Endodermal cell (in vitro differentiated cells): ENCODE measurements at regions not wholly inside any gene's neighbourhood (a gene's known extent, or its start where the extent isn't known, plus 50 kb on each side); places are given as distances from the start of the nearest gene placed in this dataset.
"Not testable (repeated sequence)": the region's sequence is repeated elsewhere in the genome, so short reads cannot be mapped to it uniquely, and the experiment has no call there.

Source experiments
- DNase-seq: peaks from one replicate; pipeline ENCODE4 v3.0.0-alpha.2; 2017
- H3K27ac ChIP-seq: 2 replicates; pipeline ENCODE4 v1.5.1; 2013; ENCODE audit warnings: mild to moderate bottlenecking, low read depth, low read length, moderate library complexity
- H3K27me3 ChIP-seq: 2 replicates; pipeline ENCODE4 v1.6.1; 2013; ENCODE audit warnings: mild to moderate bottlenecking, low read length, moderate library complexity; ENCODE audit not compliant: insufficient read depth, control insufficient read depth, poor library complexity, severe bottlenecking
- H3K36me3 ChIP-seq: 2 replicates; pipeline ENCODE4 v1.7.0; 2013; ENCODE audit warnings: mild to moderate bottlenecking, low read length, moderate library complexity; ENCODE audit not compliant: control insufficient read depth, insufficient read depth
- H3K4me1 ChIP-seq: one replicate; pipeline ENCODE4 v1.7.0; 2013; ENCODE audit warnings: low read length; ENCODE audit not compliant: control insufficient read depth, insufficient read depth
- H3K4me3 ChIP-seq: 2 replicates; pipeline ENCODE4 v1.5.1; 2013; ENCODE audit warnings: mild to moderate bottlenecking, low read length, moderate library complexity
- H3K9ac ChIP-seq: 2 replicates; pipeline ENCODE4 v1.6.1; 2013; ENCODE audit warnings: mild to moderate bottlenecking, low read length, moderate library complexity; ENCODE audit not compliant: poor library complexity, severe bottlenecking; ENCODE audit errors: extremely low read depth
- H3K9me3 ChIP-seq: 2 replicates; pipeline ENCODE4 v1.6.1; 2013; ENCODE audit warnings: mild to moderate bottlenecking, low read length, moderate library complexity; ENCODE audit not compliant: control insufficient read depth
- H3K27ac Mint-ChIP-seq: 2 replicates; pipeline ENCODE4 v1.8.0; 2020; ENCODE audit warnings: mixed read lengths
- H3K27me3 Mint-ChIP-seq: 2 replicates; pipeline ENCODE4 v1.8.0; 2021; ENCODE audit warnings: mild to moderate bottlenecking, mixed read lengths; ENCODE audit not compliant: insufficient read depth
- H3K36me3 Mint-ChIP-seq: 2 replicates; pipeline ENCODE4 v1.8.0; 2020; ENCODE audit warnings: low read depth, mixed read lengths
- H3K4me1 Mint-ChIP-seq: 2 replicates; pipeline ENCODE4 v1.8.0; 2020; ENCODE audit warnings: mixed read lengths
- H3K4me3 Mint-ChIP-seq: 2 replicates; pipeline ENCODE4 v1.8.0; 2020; ENCODE audit warnings: mild to moderate bottlenecking, moderate library complexity, mixed read lengths
- H3K9me3 Mint-ChIP-seq: 2 replicates; pipeline ENCODE4 v1.8.0; 2020; ENCODE audit warnings: mild to moderate bottlenecking, mixed read lengths
- WGBS, 2 experiments: methylation state at CpG; one replicate each; pipeline versions ENCODE4 v1.1.5 to v1.1.7; 2013; ENCODE audit warnings: missing lambda C conversion rate in 2 of 2, mixed read lengths in 1 of 2; ENCODE audit not compliant: insufficient coverage in 1 of 2, insufficient read length in 1 of 2; 5-methylcytosine and 5-hydroxymethylcytosine counted together
- TF ChIP-seq, protein P1 (sequence below): fragments of 200-600 bp; sonication (generic); conservative IDR thresholded peaks from 2 replicates; pipeline ENCODE4 v1.5.0; 2021; ENCODE audit warnings: antibody characterized with exemption, mild to moderate bottlenecking

DNA sequence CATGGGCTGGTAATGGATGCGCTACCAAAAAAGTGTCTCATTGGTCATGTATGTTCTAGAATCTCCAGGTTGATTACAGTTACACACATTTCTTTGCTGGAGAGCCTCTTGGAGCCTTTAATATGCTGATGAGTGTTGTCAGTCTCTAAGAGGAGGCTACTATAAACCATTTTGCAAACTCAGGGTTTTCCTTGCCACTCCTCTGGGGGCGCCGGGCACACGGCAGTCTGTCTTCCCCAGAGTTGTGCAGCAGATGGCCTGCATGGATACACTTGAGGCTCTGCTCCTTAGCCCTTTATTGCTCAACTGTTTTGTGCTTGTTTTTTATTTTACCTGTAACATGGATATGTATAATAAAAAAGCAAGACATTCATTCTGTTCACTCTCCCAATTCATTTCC lies 196.5 kb downstream of the ACTR3B start:
- Mint-ChIP-seq H3K4me1 (no peaks in the 10 kb centered on the region), H3K4me3 (no peak overlapping the region), H3K27me3 (peaks cover 2% of the 10 kb centered on the region), H3K36me3 (peaks cover under 1% of the 10 kb centered on the region), H3K27ac (no peak overlapping the region), H3K9me3 (peaks cover 4% of the 10 kb centered on the region)
- Histone ChIP-seq H3K4me3 (no peak overlapping the region), H3K4me1 (no peaks in the 10 kb centered on the region), H3K9ac (no peak overlapping the region), H3K27ac (no peak overlapping the region), H3K9me3 (peaks cover under 1% of the 10 kb centered on the region), H3K27me3 (no peaks in the 10 kb centered on the region), H3K36me3 (no peaks in the 10 kb centered on the region)
- 79 to 84% methylated on average over 3 to 4 of the region's 4 CpGs for WGBS, 2 experiments
- TF ChIP-seq, protein P1, sequence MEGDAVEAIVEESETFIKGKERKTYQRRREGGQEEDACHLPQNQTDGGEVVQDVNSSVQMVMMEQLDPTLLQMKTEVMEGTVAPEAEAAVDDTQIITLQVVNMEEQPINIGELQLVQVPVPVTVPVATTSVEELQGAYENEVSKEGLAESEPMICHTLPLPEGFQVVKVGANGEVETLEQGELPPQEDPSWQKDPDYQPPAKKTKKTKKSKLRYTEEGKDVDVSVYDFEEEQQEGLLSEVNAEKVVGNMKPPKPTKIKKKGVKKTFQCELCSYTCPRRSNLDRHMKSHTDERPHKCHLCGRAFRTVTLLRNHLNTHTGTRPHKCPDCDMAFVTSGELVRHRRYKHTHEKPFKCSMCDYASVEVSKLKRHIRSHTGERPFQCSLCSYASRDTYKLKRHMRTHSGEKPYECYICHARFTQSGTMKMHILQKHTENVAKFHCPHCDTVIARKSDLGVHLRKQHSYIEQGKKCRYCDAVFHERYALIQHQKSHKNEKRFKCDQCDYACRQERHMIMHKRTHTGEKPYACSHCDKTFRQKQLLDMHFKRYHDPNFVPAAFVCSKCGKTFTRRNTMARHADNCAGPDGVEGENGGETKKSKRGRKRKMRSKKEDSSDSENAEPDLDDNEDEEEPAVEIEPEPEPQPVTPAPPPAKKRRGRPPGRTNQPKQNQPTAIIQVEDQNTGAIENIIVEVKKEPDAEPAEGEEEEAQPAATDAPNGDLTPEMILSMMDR: peak; percentile 49
- no peak for DNase-seq

DNA sequence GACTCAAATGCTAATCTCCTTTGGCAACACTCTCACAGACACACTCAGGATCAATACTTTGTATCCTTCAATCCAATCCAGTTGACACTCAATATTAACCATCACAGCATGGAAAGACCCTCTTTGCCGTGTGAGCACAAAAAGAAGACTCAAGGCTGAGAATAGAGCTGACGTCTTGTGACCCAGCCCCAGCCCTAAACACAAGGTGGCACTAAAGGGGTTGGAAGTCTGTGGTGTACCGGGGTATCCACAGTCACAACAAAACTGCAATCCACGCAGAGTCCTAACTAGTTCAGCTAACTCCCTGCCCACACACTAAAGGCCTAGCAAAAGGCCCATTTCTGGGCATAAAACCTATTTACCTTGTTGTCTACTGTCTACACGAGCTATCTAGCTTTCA lies 200.1 kb downstream of the ACTR3B start:
- Mint-ChIP-seq H3K4me1 (no peaks in the 10 kb centered on the region), H3K27me3 (peaks cover 2% of the 10 kb centered on the region), H3K4me3 (no peak overlapping the region), H3K27ac (no peak overlapping the region), H3K9me3 (peaks cover 3% of the 10 kb centered on the region), H3K36me3 (no peaks in the 10 kb centered on the region)
- WGBS, 2 experiments: 81 to 100% methylated on average over 1 to 5 of the region's 5 CpGs
- no peak overlapping the region for H3K4me3 ChIP-seq
- no peak overlapping the region for H3K9ac ChIP-seq
- H3K36me3 ChIP-seq: no peaks in the 10 kb centered on the region
- no peaks in the 10 kb centered on the region for H3K4me1 ChIP-seq
- TF ChIP-seq, protein P1: peak; percentile 69
- H3K27ac ChIP-seq: no peak overlapping the region
- DNase-seq: peak; percentile 76
- no peaks in the 10 kb centered on the region for H3K27me3 ChIP-seq
- peaks cover 9% of the 10 kb centered on the region for H3K9me3 ChIP-seq

GRCh38 chr7:152961796-152962195 lies 202.2 kb downstream of the ACTR3B start:
- not testable (repeated sequence) for H3K4me3 Mint-ChIP-seq, DNase-seq, H3K27me3 ChIP-seq, H3K9ac ChIP-seq, H3K27ac Mint-ChIP-seq, H3K4me3 ChIP-seq, H3K36me3 Mint-ChIP-seq, H3K4me1 ChIP-seq, H3K4me1 Mint-ChIP-seq, H3K9me3 ChIP-seq, H3K27me3 Mint-ChIP-seq, H3K36me3 ChIP-seq, H3K9me3 Mint-ChIP-seq, H3K27ac ChIP-seq
- WGBS, 2 experiments: 89% methylated on average over 2 of the region's 2 CpGs; no CpG with 5 or more reads in 1 of the 2 experiments

DNA sequence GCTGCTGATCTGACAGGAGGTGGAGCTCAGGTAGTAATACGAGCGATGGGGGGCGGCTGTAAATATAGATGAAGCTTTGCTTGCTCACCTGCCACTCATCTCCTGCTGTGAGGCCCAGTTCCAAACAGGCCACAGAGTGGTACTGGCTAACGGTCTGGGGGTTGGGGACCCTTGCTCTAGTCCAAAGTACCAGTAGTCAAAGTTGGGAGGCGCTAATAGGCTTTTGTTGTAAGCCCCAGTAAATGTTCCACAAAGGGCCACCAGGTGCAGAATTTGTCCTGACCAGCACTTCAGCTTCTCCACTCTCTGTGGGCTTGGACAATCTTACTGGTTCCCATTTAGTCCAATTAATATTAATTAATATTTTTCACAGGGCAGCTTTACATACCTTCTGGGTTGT lies 206.6 kb downstream of the ACTR3B start:
- Mint-ChIP-seq H3K36me3 (peaks cover 6% of the 10 kb centered on the region), H3K27me3 (no peaks in the 10 kb centered on the region), H3K4me1 (peaks cover 9% of the 10 kb centered on the region), H3K27ac (no peak overlapping the region), H3K4me3 (no peak overlapping the region), H3K9me3 (peaks cover 23% of the 10 kb centered on the region)
- WGBS, 2 experiments: 88 to 100% methylated on average over 1 to 5 of the region's 5 CpGs
- H3K9ac ChIP-seq: no peak overlapping the region
- H3K27ac ChIP-seq: no peak overlapping the region
- TF ChIP-seq, protein P1: no peak
- H3K4me3 ChIP-seq: no peak overlapping the region
- H3K4me1 ChIP-seq: no peaks in the 10 kb centered on the region
- peaks cover 36% of the 10 kb centered on the region for H3K9me3 ChIP-seq
- H3K36me3 ChIP-seq: no peaks in the 10 kb centered on the region
- no peaks in the 10 kb centered on the region for H3K27me3 ChIP-seq
- no peak for DNase-seq
